GM19099 (cell line): ENCODE measurements at regions not wholly inside any gene's neighbourhood (a gene's known extent, or its start where the extent isn't known, plus 50 kb on each side); places are given as distances from the start of the nearest gene placed in this dataset.

Source experiments
- POLR2A ChIP-seq: IDR thresholded peaks from 3 replicates; pipeline ENCODE4 v1.6.1; 2011; ENCODE audit warnings: low read depth; ENCODE audit not compliant: insufficient read length; ENCODE audit errors: extremely low read depth

GRCh38 chr3:34646911-34647460 lies 848.6 kb downstream of the PDCD6IP start:
- TF ChIP-seq POLR2A: no peak

- no peak for TF ChIP-seq POLR2A
Measured at GRCh38 chr3:34650131-34650530, 851.7 kb downstream of the PDCD6IP start.

GRCh38 chr3:34668915-34669314 lies 870.5 kb downstream of the PDCD6IP start:
- TF ChIP-seq POLR2A: no peak

- TF ChIP-seq POLR2A: no peak
Measured at GRCh38 chr3:34669490-34669889, 871.1 kb downstream of the PDCD6IP start.

- no peak for TF ChIP-seq POLR2A
Measured at GRCh38 chr3:34675383-34676120, 877.1 kb downstream of the PDCD6IP start.

- no peak for TF ChIP-seq POLR2A
Measured at GRCh38 chr3:34676436-34676835, 878.0 kb downstream of the PDCD6IP start.

- TF ChIP-seq POLR2A: no peak
Measured at GRCh38 chr3:34678575-34678974, 880.1 kb downstream of the PDCD6IP start.

GRCh38 chr3:34683851-34684250 lies 885.4 kb downstream of the PDCD6IP start:
- TF ChIP-seq POLR2A: no peak

- TF ChIP-seq POLR2A: no peak
Measured at GRCh38 chr3:34686541-34686940, 888.1 kb downstream of the PDCD6IP start.

GRCh38 chr3:34687671-34688070 lies 889.2 kb downstream of the PDCD6IP start:
- no peak for TF ChIP-seq POLR2A

GRCh38 chr3:34696831-34697230 lies 898.4 kb downstream of the PDCD6IP start:
- no peak for TF ChIP-seq POLR2A

- TF ChIP-seq POLR2A: no peak
Measured at GRCh38 chr3:34703053-34703452, 904.6 kb downstream of the PDCD6IP start.

GRCh38 chr3:34724916-34725499 lies 914.3 kb upstream of the ARPP21 start:
- TF ChIP-seq POLR2A: no peak

GRCh38 chr3:34725774-34726173 lies 913.6 kb upstream of the ARPP21 start:
- no peak for TF ChIP-seq POLR2A

GRCh38 chr3:34727700-34728099 lies 911.6 kb upstream of the ARPP21 start:
- TF ChIP-seq POLR2A: no peak

GRCh38 chr3:34742151-34742550 lies 897.2 kb upstream of the ARPP21 start:
- TF ChIP-seq POLR2A: no peak

- TF ChIP-seq POLR2A: no peak
Measured at GRCh38 chr3:34758630-34759261, 880.6 kb upstream of the ARPP21 start.

GRCh38 chr3:34777386-34777785 lies 861.9 kb upstream of the ARPP21 start:
- no peak for TF ChIP-seq POLR2A
